Adrenal gland (tissue), 9 donors: ENCODE measurements at regions not wholly inside any gene's neighbourhood (a gene's known extent, or its start where the extent isn't known, plus 50 kb on each side); places are given as distances from the start of the nearest gene placed in this dataset.
"Not testable (repeated sequence)": the region's sequence is repeated elsewhere in the genome, so short reads cannot be mapped to it uniquely, and the experiment has no call there.

ENCODE experiments used
- DNase-seq, 7 donors: peaks; one replicate each; pipeline ENCODE4 v3.0.0-alpha.2; 2019 to 2020
- H3K27ac ChIP-seq, 5 donors: fragments of 200-600 bp; sonication (generic) in 4 of 5; 1 replicate in 3 of 5; 2 replicates in 2 of 5; pipeline versions ENCODE4 v1.5.1 to v1.8.0; 2016 to 2020; ENCODE audit warnings: mild to moderate bottlenecking in 1 of 5
- H3K27me3 ChIP-seq: fragments of 200-600 bp; 2 replicates; pipeline ENCODE4 v1.8.0; 2021
- H3K36me3 ChIP-seq, 2 donors: fragments of 200-600 bp; replicated peaks in 1 of 2; 1 replicate in 1 of 2; 2 replicates in 1 of 2; pipeline versions ENCODE4 v1.5.1 to v1.8.0; 2018 to 2022
- H3K4me1 ChIP-seq, 2 donors: fragments of 200-600 bp; replicated peaks in 1 of 2; 1 replicate in 1 of 2; 2 replicates in 1 of 2; pipeline versions ENCODE4 v1.5.1 to v1.8.0; 2018 to 2021
- H3K4me3 ChIP-seq, 4 donors: fragments of 200-600 bp; sonication (generic) in 3 of 4; one replicate each; pipeline ENCODE4 v1.5.1; 2016 to 2018
- H3K9me3 ChIP-seq, 3 donors: fragments of 200-600 bp; sonication (generic) in 1 of 3; replicated peaks in 1 of 3; 1 replicate in 2 of 3; 2 replicates in 1 of 3; pipeline versions ENCODE4 v1.5.1 to v1.8.0; 2016 to 2021
- POLR2A ChIP-seq, 2 donors: fragments of 450-650 bp; IDR thresholded peaks; one replicate each; pipeline ENCODE4 v1.6.1; 2017; ENCODE audit warnings: antibody characterized with exemption in 2 of 2, mild to moderate bottlenecking in 2 of 2, moderate library complexity in 1 of 2
- WGBS, 4 donors: extraction: QIAGEN DNeasy Blood & Tissue Kit in 2 of 4; methylation state at CpG; one replicate each; pipeline versions ENCODE4 v1.1.5 to v1.1.7; 2013 to 2017; 5-methylcytosine and 5-hydroxymethylcytosine counted together
- intact Hi-C, 2 donors: fragments of 100-400 bp; cut with DNase I; formaldehyde crosslinking; loops; one replicate each; pipeline versions ENCODE4 v1.14.1 to v1.15.0; 2022 to 2023
- TF ChIP-seq, protein P1 (sequence below), 6 experiments: fragments of 450-650 bp in 4 of 6; fragments of 200-600 bp in 2 of 6; sonication (generic) in 1 of 6; IDR thresholded peaks; 1 replicate in 5 of 6; 2 replicates in 1 of 6; pipeline versions ENCODE4 v1.5.1 to v1.8.0; 2016 to 2021; ENCODE audit warnings: antibody characterized with exemption in 6 of 6, mild to moderate bottlenecking in 2 of 6, moderate library complexity in 1 of 6
- donor health status: healthy with polysubstance abuse.
- donor health status: Bipolar disorder and iron deficiency.
- donor health status: DM: yes; HTN: yes; CAD: no.
- donor health status: DM: no; HTN: no; CAD: no.
- donor health status: DM: no; HTN: no; CAD: no.

DNA sequence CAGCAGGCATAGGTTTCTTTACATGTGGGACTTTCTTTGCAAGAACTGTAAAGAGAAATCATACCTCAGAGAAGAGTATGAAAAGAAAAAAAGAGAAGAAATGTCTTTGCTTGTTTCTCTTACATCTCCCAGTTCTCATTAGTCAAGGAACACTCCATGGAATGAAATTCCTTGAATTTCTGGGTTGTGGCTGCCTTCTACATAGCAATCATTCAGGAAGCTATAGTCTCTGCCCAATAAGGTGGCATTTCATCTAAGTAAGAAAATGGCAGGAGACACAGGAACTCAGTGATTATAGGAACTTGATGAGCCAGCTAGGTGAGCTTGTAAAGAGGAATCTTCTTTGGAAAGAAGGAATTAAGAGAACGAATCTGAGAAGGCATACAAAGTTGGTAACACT lies 197.0 kb upstream of the FKBP1C start:
- H3K4me3 ChIP-seq: no peak overlapping the region
- no peaks in the 10 kb centered on the region for H3K27me3 ChIP-seq
- no peak overlapping the region for H3K27ac ChIP-seq
- no peak for DNase-seq
- intact Hi-C loops: no loop called here
- no peak for TF ChIP-seq POLR2A (IDR thresholded peaks at IDR 0.05)
- TF ChIP-seq, protein P1, sequence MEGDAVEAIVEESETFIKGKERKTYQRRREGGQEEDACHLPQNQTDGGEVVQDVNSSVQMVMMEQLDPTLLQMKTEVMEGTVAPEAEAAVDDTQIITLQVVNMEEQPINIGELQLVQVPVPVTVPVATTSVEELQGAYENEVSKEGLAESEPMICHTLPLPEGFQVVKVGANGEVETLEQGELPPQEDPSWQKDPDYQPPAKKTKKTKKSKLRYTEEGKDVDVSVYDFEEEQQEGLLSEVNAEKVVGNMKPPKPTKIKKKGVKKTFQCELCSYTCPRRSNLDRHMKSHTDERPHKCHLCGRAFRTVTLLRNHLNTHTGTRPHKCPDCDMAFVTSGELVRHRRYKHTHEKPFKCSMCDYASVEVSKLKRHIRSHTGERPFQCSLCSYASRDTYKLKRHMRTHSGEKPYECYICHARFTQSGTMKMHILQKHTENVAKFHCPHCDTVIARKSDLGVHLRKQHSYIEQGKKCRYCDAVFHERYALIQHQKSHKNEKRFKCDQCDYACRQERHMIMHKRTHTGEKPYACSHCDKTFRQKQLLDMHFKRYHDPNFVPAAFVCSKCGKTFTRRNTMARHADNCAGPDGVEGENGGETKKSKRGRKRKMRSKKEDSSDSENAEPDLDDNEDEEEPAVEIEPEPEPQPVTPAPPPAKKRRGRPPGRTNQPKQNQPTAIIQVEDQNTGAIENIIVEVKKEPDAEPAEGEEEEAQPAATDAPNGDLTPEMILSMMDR (IDR thresholded peaks at IDR 0.05): no peak
- no peaks in the 10 kb centered on the region for H3K4me1 ChIP-seq
- H3K36me3 ChIP-seq: no peaks in the 10 kb centered on the region
- H3K9me3 ChIP-seq: no peaks in the 10 kb centered on the region
- 44 to 68% (median 56%) methylated on average over 1 of the region's 1 CpG for WGBS, 4 donors

DNA sequence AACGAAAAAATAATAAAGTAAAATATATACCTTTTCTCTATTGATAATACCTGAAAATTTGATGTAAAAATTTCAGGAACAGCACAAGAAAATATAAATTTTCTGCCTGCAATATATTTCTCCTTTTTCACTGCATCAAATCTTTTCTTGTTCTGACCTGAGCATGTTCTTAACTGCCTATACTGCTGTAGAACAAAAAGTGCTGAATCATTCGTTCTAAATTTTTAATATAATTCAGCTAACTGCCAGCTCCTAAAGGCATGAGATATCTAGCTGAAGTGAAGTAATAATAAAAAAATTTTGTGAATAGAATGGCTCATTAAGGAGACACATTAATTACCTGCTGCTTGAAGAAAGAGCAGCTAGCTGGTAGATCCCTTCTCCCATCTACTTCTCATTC lies 188.6 kb upstream of the FKBP1C start:
- WGBS, 4 donors: 41 to 72% (median 50%) methylated on average over 2 of the region's 2 CpGs
- H3K4me3 ChIP-seq: no peak overlapping the region
- no peak for DNase-seq
- H3K9me3 ChIP-seq: no peaks in the 10 kb centered on the region
- H3K27ac ChIP-seq: no peak overlapping the region
- TF ChIP-seq, protein P1 (IDR thresholded peaks at IDR 0.05): no peak
- TF ChIP-seq POLR2A (IDR thresholded peaks at IDR 0.05): no peak
- no peaks in the 10 kb centered on the region for H3K4me1 ChIP-seq
- intact Hi-C loops: no loop called here
- H3K27me3 ChIP-seq: no peaks in the 10 kb centered on the region
- H3K36me3 ChIP-seq: no peaks in the 10 kb centered on the region

DNA sequence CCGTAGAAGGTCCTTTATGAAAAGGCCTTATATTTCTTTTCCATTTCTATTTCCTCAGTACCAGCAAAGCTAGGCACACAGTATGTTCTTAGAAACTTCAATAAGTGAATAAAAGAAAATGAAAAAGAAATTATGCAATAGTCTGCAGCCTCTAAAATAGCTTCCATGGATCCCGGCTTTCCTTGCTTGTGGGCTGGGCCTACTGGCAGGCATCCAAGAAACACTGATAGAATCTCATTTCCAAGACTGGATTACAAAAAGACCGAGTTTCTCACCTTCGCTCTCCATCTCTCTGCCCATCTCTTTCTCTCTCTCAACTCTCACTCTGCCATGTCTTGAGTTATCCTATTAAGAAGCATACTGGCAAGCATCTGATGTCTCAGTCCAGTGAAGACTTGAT lies 187.5 kb upstream of the FKBP1C start:
- no peak for DNase-seq
- WGBS, 4 donors: 36 to 62% (median 50%) methylated on average over 4 of the region's 4 CpGs
- TF ChIP-seq POLR2A (IDR thresholded peaks at IDR 0.05): no peak

DNA sequence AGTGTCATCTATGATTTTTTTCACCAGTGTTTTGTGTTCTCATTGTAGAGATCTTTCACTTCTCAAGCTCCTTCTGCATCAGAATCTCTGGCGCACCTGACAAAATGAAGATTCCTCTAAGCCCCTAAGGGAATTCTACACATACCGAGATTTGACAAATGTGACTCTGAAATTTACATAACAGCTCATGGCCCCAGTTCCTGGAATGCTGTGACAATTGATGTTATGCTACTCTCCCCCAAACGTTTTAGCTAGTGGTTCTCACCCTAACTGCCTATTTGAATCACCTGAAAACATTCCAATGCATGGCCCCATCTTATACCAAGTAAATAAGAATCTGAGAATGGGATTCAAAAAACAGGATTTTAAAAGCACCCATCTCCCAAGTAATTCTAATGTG lies 162.1 kb upstream of the FKBP1C start:
- WGBS, 4 donors: 58 to 64% (median 62%) methylated on average over 3 of the region's 3 CpGs
- Histone ChIP-seq H3K27ac (no peak overlapping the region), H3K27me3 (no peaks in the 10 kb centered on the region), H3K4me3 (no peak overlapping the region), H3K4me1 (no peaks in the 10 kb centered on the region), H3K36me3 (no peaks in the 10 kb centered on the region), H3K9me3 (no peaks in the 10 kb centered on the region)
- TF ChIP-seq, protein P1 (IDR thresholded peaks at IDR 0.05): no peak
- TF ChIP-seq POLR2A (IDR thresholded peaks at IDR 0.05): no peak
- no peak for DNase-seq
- intact Hi-C loops: no loop called here

More for the DNA sequence above, 187.5 kb upstream of the FKBP1C start:
- Histone ChIP-seq H3K27ac (no peak overlapping the region), H3K9me3 (no peaks in the 10 kb centered on the region), H3K27me3 (no peaks in the 10 kb centered on the region), H3K4me3 (no peak overlapping the region), H3K36me3 (no peaks in the 10 kb centered on the region), H3K4me1 (no peaks in the 10 kb centered on the region)
- intact Hi-C loops: no loop called here

DNA sequence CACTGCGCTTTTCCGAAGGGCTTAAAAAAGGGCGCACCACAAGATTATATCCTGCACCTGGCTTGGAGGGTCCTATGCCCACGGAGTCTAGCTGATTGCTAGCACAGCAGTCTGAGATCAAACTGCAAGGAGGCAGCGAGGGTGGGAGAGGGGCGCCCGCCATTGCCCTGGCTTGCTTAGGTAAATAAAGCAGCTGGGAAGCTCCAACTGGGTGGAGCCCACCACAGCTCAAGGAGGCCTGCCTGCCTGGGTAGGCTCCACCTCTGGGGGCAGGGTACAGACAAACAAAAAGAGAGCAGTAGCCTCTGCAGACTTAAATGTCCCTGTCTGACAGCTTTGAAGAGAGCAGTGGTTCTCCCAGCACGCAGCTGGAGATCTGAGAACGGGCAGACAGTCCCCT lies 158.1 kb upstream of the FKBP1C start:
- H3K4me3 ChIP-seq, H3K27ac ChIP-seq, intact Hi-C loops, H3K27me3 ChIP-seq, H3K4me1 ChIP-seq, H3K36me3 ChIP-seq, H3K9me3 ChIP-seq, DNase-seq: not testable (repeated sequence)
- 82 to 88% (median 85%) methylated on average over 3 to 9 of the region's 9 CpGs for WGBS, 4 donors
